K562 (cell line): ENCODE measurements at regions not wholly inside any gene's neighbourhood (a gene's known extent, or its start where the extent isn't known, plus 50 kb on each side); places are given as distances from the start of the nearest gene placed in this dataset.

Experiments
- HBP1 ChIP-seq: fragments of 450-650 bp; formaldehyde crosslinking; IDR thresholded peaks from 2 replicates; pipeline ENCODE4 v1.4.0; 2022; ENCODE audit warnings: missing genetic modification characterization
- JUN ChIP-seq, 2 experiments: sonication (generic) in 1 of 2; formaldehyde crosslinking in 1 of 2; IDR thresholded peaks; 2 replicates each; pipeline versions ENCODE4 v1.6.1 to v1.8.0; 2012 to 2022; ENCODE audit warnings: borderline replicate concordance in 2 of 2, mild to moderate bottlenecking in 2 of 2, improper control_type of control experiment in 1 of 2, low read depth in 1 of 2, low read length in 1 of 2, missing genetic modification reagents in 1 of 2
- KAT8 ChIP-seq: fragments of 450-650 bp; IDR thresholded peaks from 2 replicates; pipeline ENCODE4 v1.6.1; 2016; ENCODE audit warnings: low read depth, mild to moderate bottlenecking
- PCBP2 ChIP-seq: fragments of 200-400 bp; formaldehyde crosslinking; IDR thresholded peaks from 2 replicates; pipeline ENCODE4 v1.6.1; 2018; ENCODE audit warnings: low read length, low read depth, mild to moderate bottlenecking, moderate library complexity; ENCODE audit not compliant: poor library complexity, severe bottlenecking
- PRDM10 ChIP-seq: fragments of 450-650 bp; IDR thresholded peaks from 2 replicates; pipeline ENCODE4 v1.6.1; 2018; ENCODE audit not compliant: partially characterized antibody
- UBTF ChIP-seq, 2 experiments: IDR thresholded peaks; 2 replicates each; pipeline ENCODE4 v1.6.1; 2012; ENCODE audit warnings: improper control_type of control experiment in 2 of 2, low read depth in 2 of 2, low read length in 2 of 2, borderline replicate concordance in 1 of 2
- ZNF436 ChIP-seq: fragments of 250-450, 450-650 bp; sonication (Bioruptor Pico); formaldehyde crosslinking; IDR thresholded peaks from 2 replicates; pipeline ENCODE4 v1.7.0; 2020; ENCODE audit warnings: mild to moderate bottlenecking
- TF ChIP-seq, protein P1 (sequence below): fragments of 450-650 bp; formaldehyde crosslinking; conservative IDR thresholded peaks from 2 replicates; pipeline ENCODE4 v1.4.0; 2022; ENCODE audit warnings: mild to moderate bottlenecking, missing genetic modification characterization

GRCh38 chr3:72446218-72447058, 401.8 kb downstream of the SHQ1 start, which contains the start of gene RYBP (continued):
- peak; percentile 28 to 54; a peak in 1 of 4 replicates for TF ChIP-seq UBTF (IDR thresholded peaks at IDR 0.05; ENCODE audit: borderline replicate concordance in 1 of 2, low read depth in 2 of 2, low read length in 2 of 2)
- TF ChIP-seq JUN (IDR thresholded peaks at IDR 0.05; ENCODE audit: borderline replicate concordance, low read depth, low read length) = no peak
- peak; percentile 56; the same call in 1 of the 2 replicates for TF ChIP-seq JUN (CRISPR knock-in tag; IDR thresholded peaks at IDR 0.05; ENCODE audit: borderline replicate concordance)
- no peak for TF ChIP-seq PRDM10
- no peak for TF ChIP-seq KAT8
- TF ChIP-seq HBP1 = 0 out of 2 replicates have a peak, but pooled peaks have one; percentile 61
- TF ChIP-seq ZNF436 = no peak
- no peak for TF ChIP-seq PCBP2
- TF ChIP-seq, protein P1, sequence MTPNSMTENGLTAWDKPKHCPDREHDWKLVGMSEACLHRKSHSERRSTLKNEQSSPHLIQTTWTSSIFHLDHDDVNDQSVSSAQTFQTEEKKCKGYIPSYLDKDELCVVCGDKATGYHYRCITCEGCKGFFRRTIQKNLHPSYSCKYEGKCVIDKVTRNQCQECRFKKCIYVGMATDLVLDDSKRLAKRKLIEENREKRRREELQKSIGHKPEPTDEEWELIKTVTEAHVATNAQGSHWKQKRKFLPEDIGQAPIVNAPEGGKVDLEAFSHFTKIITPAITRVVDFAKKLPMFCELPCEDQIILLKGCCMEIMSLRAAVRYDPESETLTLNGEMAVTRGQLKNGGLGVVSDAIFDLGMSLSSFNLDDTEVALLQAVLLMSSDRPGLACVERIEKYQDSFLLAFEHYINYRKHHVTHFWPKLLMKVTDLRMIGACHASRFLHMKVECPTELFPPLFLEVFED (CRISPR knock-in tag) = no peak
